ENCODE measurements at regions not wholly inside any gene's neighbourhood (a gene's known extent, or its start where the extent isn't known, plus 50 kb on each side); places are given as distances from the start of the nearest gene placed in this dataset.

DNA sequence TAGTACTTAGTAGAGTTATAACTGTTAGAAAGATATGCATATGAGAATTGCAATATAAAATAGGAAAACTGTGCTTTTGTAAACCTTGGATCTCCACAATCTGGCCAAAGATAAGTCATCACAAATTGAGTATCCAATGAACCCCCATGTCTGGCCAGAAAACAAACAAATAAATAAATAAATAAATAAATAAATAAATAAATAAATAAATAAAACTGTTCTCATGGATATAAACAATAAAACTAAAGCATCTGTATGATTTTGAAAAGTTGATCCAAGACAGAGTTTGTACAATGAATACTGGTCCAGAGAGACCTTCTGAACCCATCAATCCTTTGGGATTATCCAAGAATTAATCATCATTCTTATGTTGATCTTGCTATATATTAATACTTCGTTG is 367.6 kb upstream of the CDH9 start:
- TF ChIP-seq, protein P1, sequence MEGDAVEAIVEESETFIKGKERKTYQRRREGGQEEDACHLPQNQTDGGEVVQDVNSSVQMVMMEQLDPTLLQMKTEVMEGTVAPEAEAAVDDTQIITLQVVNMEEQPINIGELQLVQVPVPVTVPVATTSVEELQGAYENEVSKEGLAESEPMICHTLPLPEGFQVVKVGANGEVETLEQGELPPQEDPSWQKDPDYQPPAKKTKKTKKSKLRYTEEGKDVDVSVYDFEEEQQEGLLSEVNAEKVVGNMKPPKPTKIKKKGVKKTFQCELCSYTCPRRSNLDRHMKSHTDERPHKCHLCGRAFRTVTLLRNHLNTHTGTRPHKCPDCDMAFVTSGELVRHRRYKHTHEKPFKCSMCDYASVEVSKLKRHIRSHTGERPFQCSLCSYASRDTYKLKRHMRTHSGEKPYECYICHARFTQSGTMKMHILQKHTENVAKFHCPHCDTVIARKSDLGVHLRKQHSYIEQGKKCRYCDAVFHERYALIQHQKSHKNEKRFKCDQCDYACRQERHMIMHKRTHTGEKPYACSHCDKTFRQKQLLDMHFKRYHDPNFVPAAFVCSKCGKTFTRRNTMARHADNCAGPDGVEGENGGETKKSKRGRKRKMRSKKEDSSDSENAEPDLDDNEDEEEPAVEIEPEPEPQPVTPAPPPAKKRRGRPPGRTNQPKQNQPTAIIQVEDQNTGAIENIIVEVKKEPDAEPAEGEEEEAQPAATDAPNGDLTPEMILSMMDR (IDR thresholded peaks at IDR 0.05), result no peak
- TF ChIP-seq POLR2A (IDR thresholded peaks at IDR 0.05), result no peak

All from Peyer's patch (tissue), 4 donors.